ENCODE measurements at regions not wholly inside any gene's neighbourhood (a gene's known extent, or its start where the extent isn't known, plus 50 kb on each side); places are given as distances from the start of the nearest gene placed in this dataset.

GRCh38 chr2:104787298-104788065, 66.4 kb upstream of the POU3F3 start:
- Histone ChIP-seq H3K4me3 (no peak overlapping the region), H3K27ac (no peak overlapping the region), H3K9me3 (no peaks in the 10 kb centered on the region), H3K36me3 (no peaks in the 10 kb centered on the region), H3K4me1 (peaks cover 0 to 4% (median 0%) of the 10 kb centered on the region in 12 donors), H3K27me3 (peaks cover 0 to 12% (median 3%) of the 10 kb centered on the region in 9 donors)
- no peak for ATAC-seq
- no peak for DNase-seq
- intact Hi-C loops (cut with DNase I), result no loop called here
- 64 to 69% (median 68%) methylated on average over 8 of the region's 8 CpGs for WGBS, 4 donors
- TF ChIP-seq CTCF (IDR thresholded peaks at IDR 0.05) (no peak), POLR2A (IDR thresholded peaks at IDR 0.05) (no peak)

- H3K27me3 ChIP-seq, result peaks cover 0 to 18% (median 3%) of the 10 kb centered on the region in 9 donors
- whole genome bisulfite sequencing, 4 donors, result 81 to 89% (median 87%) methylated on average over 16 of the region's 16 CpGs
These were observed 65.0 kb upstream of the POU3F3 start for GRCh38 chr2:104788742-104789455.

GRCh38 chr2:104790100-104790811, 63.7 kb upstream of the POU3F3 start:
- ATAC-seq (peak in 1 of 4 donors; percentile 39), DNase-seq (peak in 1 of 5 donors; percentile 8)
- TF ChIP-seq POLR2A (IDR thresholded peaks at IDR 0.05) (no peak), CTCF (IDR thresholded peaks at IDR 0.05) (no peak)
- H3K4me1 ChIP-seq, result peaks cover 0 to 4% (median 0%) of the 10 kb centered on the region in 12 donors
- peak overlapping the region in 1 of 12 donors; percentile 14 for H3K4me3 ChIP-seq
- H3K36me3 ChIP-seq, result no peaks in the 10 kb centered on the region
- H3K9me3 ChIP-seq, result no peaks in the 10 kb centered on the region
- 30 to 41% (median 33%) methylated on average over 18 of the region's 18 CpGs for WGBS, 4 donors
- peaks cover 0 to 21% (median 3%) of the 10 kb centered on the region in 9 donors for H3K27me3 ChIP-seq
- intact Hi-C loops (cut with DNase I), result no loop called here
- no peak overlapping the region for H3K27ac ChIP-seq

More at GRCh38 chr2:104788742-104789455, 65.0 kb upstream of the POU3F3 start:
- Histone ChIP-seq H3K9me3 (no peaks in the 10 kb centered on the region), H3K36me3 (no peaks in the 10 kb centered on the region), H3K27ac (no peak overlapping the region), H3K4me3 (no peak overlapping the region), H3K4me1 (peaks cover 0 to 4% (median 0%) of the 10 kb centered on the region in 12 donors)
- DNase-seq, result no peak
- no peak for TF ChIP-seq CTCF (IDR thresholded peaks at IDR 0.05)
- TF ChIP-seq POLR2A (IDR thresholded peaks at IDR 0.05), result no peak
- intact Hi-C loops (cut with DNase I), result no loop called here
- ATAC-seq, result no peak
